NCI-H2171 treated with DMSO at 0.1 percent for 48 hours (cell line): ENCODE measurements at regions not wholly inside any gene's neighbourhood (a gene's known extent, or its start where the extent isn't known, plus 50 kb on each side); places are given as distances from the start of the nearest gene placed in this dataset.
A peak's percentile ranks its signal among the peaks of the same experiment; 100 is the strongest.

Experiments used
- DNase-seq: peaks from one replicate; lab custom pipeline; 2025; lab: John Stamatoyannopoulos, UW

- DNase-seq: no peak
Observed at GRCh38 chr10:104505521-104506042, 135.5 kb upstream of the SORCS3 start.

GRCh38 chr10:104509981-104510380, 131.1 kb upstream of the SORCS3 start:
- DNase-seq: peak; percentile 10

GRCh38 chr10:104510644-104511043, 130.4 kb upstream of the SORCS3 start:
- DNase-seq: no peak

GRCh38 chr10:104512800-104513199, 128.3 kb upstream of the SORCS3 start:
- DNase-seq: no peak

GRCh38 chr10:104515678-104516199, 125.4 kb upstream of the SORCS3 start:
- DNase-seq: no peak

GRCh38 chr10:104516986-104517385, 124.1 kb upstream of the SORCS3 start:
- no peak for DNase-seq

GRCh38 chr10:104517946-104518345, 123.1 kb upstream of the SORCS3 start:
- DNase-seq: no peak

GRCh38 chr10:104518891-104519290, 122.2 kb upstream of the SORCS3 start:
- DNase-seq: no peak

GRCh38 chr10:104520653-104521052, 120.4 kb upstream of the SORCS3 start:
- no peak for DNase-seq

GRCh38 chr10:104521901-104522694, 119.0 kb upstream of the SORCS3 start:
- DNase-seq: no peak

- DNase-seq: no peak
Observed at GRCh38 chr10:104526188-104526587, 114.9 kb upstream of the SORCS3 start.

- no peak for DNase-seq
Observed at GRCh38 chr10:104527013-104527412, 114.1 kb upstream of the SORCS3 start.

- no peak for DNase-seq
Observed at GRCh38 chr10:104540181-104540580, 100.9 kb upstream of the SORCS3 start.

GRCh38 chr10:104541820-104542219, 99.3 kb upstream of the SORCS3 start:
- no peak for DNase-seq

- no peak for DNase-seq
Observed at GRCh38 chr10:104546336-104546735, 94.8 kb upstream of the SORCS3 start.

- DNase-seq: no peak
Observed at GRCh38 chr10:104546756-104547155, 94.3 kb upstream of the SORCS3 start.

- no peak for DNase-seq
Observed at GRCh38 chr10:104548090-104548489, 93.0 kb upstream of the SORCS3 start.

GRCh38 chr10:104556831-104557230, 84.3 kb upstream of the SORCS3 start:
- no peak for DNase-seq

GRCh38 chr10:104557966-104558365, 83.1 kb upstream of the SORCS3 start:
- DNase-seq: no peak

- no peak for DNase-seq
Observed at GRCh38 chr10:104559935-104560334, 81.2 kb upstream of the SORCS3 start.

- DNase-seq: no peak
Observed at GRCh38 chr10:104563051-104563450, 78.0 kb upstream of the SORCS3 start.

- no peak for DNase-seq
Observed at GRCh38 chr10:104563548-104563947, 77.5 kb upstream of the SORCS3 start.

GRCh38 chr10:104574427-104574826, 66.7 kb upstream of the SORCS3 start:
- no peak for DNase-seq

GRCh38 chr10:104574838-104575237, 66.3 kb upstream of the SORCS3 start:
- DNase-seq: no peak
